Mucosa of descending colon (tissue), 3 donors: ENCODE measurements at regions not wholly inside any gene's neighbourhood (a gene's known extent, or its start where the extent isn't known, plus 50 kb on each side); places are given as distances from the start of the nearest gene placed in this dataset.
A peak's percentile ranks its signal among the peaks of the same experiment; 100 is the strongest.

Experiments
- ATAC-seq: fragments of 200-7000 bp; cut with Tn5 transposase; one replicate; pipeline ENCODE4 v1.9.1; 2020; ENCODE audit warnings: mild to moderate bottlenecking, moderate library complexity
- DNase-seq, 3 donors: peaks; one replicate each; pipeline ENCODE4 v3.0.0-alpha.2; 2020
- H3K36me3 ChIP-seq: fragments of 200-600 bp; one replicate; pipeline ENCODE4 v1.8.0; 2021; ENCODE audit warnings: low read depth, mild to moderate bottlenecking
- H3K4me1 ChIP-seq: fragments of 200-600 bp; one replicate; pipeline ENCODE4 v1.8.0; 2021; ENCODE audit warnings: low read depth, mild to moderate bottlenecking
- H3K4me3 ChIP-seq: fragments of 200-600 bp; one replicate; pipeline ENCODE4 v1.8.0; 2021; ENCODE audit warnings: mild to moderate bottlenecking
- H3K9me3 ChIP-seq: fragments of 200-600 bp; one replicate; pipeline ENCODE4 v1.8.0; 2021; ENCODE audit warnings: mild to moderate bottlenecking
- CTCF ChIP-seq: fragments of 200-600 bp; IDR thresholded peaks from one replicate; pipeline ENCODE4 v1.8.0; 2022; ENCODE audit warnings: antibody characterized with exemption, mild to moderate bottlenecking
- intact Hi-C, 2 donors: fragments of 100-400 bp; cut with DNase I in 1 of 2; cut with micrococcal nuclease in 1 of 2; formaldehyde crosslinking; loops; one replicate each; pipeline versions ENCODE4 v1.11.0 to v1.11.1; 2022; cut with DNase I, micrococcal nuclease
- donor health status: DM: no; HTN: no; CAD: no; lungs with moderate emphysema.
- donor health status: DM: no; HTN: no; CAD: no.
- donor health status: DM: no; HTN: yes; CAD: no.

- no peak for ATAC-seq
- no peak for TF ChIP-seq CTCF
- DNase-seq, result peak in 1 of 3 donors; percentile 4
- H3K36me3 ChIP-seq, result no peaks in the 10 kb centered on the region
- no peaks in the 10 kb centered on the region for H3K9me3 ChIP-seq
- intact Hi-C loops, result no loop called here
- no peak overlapping the region for H3K4me3 ChIP-seq
- H3K4me1 ChIP-seq, result no peaks in the 10 kb centered on the region
Measured at GRCh38 chr5:29005386-29005785, 1967.0 kb upstream of the CDH9 start.

GRCh38 chr5:29002481-29002880 lies 1964.1 kb upstream of the CDH9 start:
- TF ChIP-seq CTCF, result no peak
- H3K9me3 ChIP-seq, result no peaks in the 10 kb centered on the region
- H3K4me1 ChIP-seq, result no peaks in the 10 kb centered on the region
- intact Hi-C loops, result no loop called here
- ATAC-seq (no peak), DNase-seq (no peak)
- H3K4me3 ChIP-seq, result no peak overlapping the region
- H3K36me3 ChIP-seq, result no peaks in the 10 kb centered on the region

GRCh38 chr5:29001666-29002065 lies 1963.3 kb upstream of the CDH9 start:
- DNase-seq (no peak), ATAC-seq (no peak)
- H3K36me3 ChIP-seq, result no peaks in the 10 kb centered on the region
- H3K4me1 ChIP-seq, result no peaks in the 10 kb centered on the region
- no peak overlapping the region for H3K4me3 ChIP-seq
- intact Hi-C loops, result no loop called here
- no peak for TF ChIP-seq CTCF
- no peaks in the 10 kb centered on the region for H3K9me3 ChIP-seq

GRCh38 chr5:28984639-28985038 lies 1946.3 kb upstream of the CDH9 start:
- Histone ChIP-seq H3K9me3 (peaks cover 8% of the 10 kb centered on the region), H3K4me1 (no peaks in the 10 kb centered on the region), H3K4me3 (no peak overlapping the region), H3K36me3 (no peaks in the 10 kb centered on the region)
- intact Hi-C loops, result no loop called here
- TF ChIP-seq CTCF, result no peak
- DNase-seq, result no peak
- ATAC-seq, result no peak

- intact Hi-C loops, result no loop called here
- TF ChIP-seq CTCF, result no peak
- H3K4me3 ChIP-seq, result no peak overlapping the region
- DNase-seq (no peak), ATAC-seq (no peak)
- no peaks in the 10 kb centered on the region for H3K9me3 ChIP-seq
- H3K36me3 ChIP-seq, result no peaks in the 10 kb centered on the region
- no peaks in the 10 kb centered on the region for H3K4me1 ChIP-seq
Measured at GRCh38 chr5:28975508-28975907, 1937.1 kb upstream of the CDH9 start.

GRCh38 chr5:28967848-28968247 lies 1929.5 kb upstream of the CDH9 start:
- H3K4me3 ChIP-seq, result no peak overlapping the region
- no peak for DNase-seq
- intact Hi-C loops, result no loop called here
- H3K36me3 ChIP-seq, result no peaks in the 10 kb centered on the region
- no peaks in the 10 kb centered on the region for H3K4me1 ChIP-seq
- TF ChIP-seq CTCF, result no peak
- no peak for ATAC-seq
- H3K9me3 ChIP-seq, result no peaks in the 10 kb centered on the region
